ENCODE measurements at regions not wholly inside any gene's neighbourhood (a gene's known extent, or its start where the extent isn't known, plus 50 kb on each side); places are given as distances from the start of the nearest gene placed in this dataset.

GRCh38 chr6:134517145-134517658 is 199.3 kb upstream of the SGK1 start:
- DNase-seq = peak; percentile 82

- no peak for DNase-seq
Measured at GRCh38 chr6:134516582-134516981, 198.7 kb upstream of the SGK1 start.

GRCh38 chr6:134515986-134516385 is 198.1 kb upstream of the SGK1 start:
- no peak for DNase-seq

- peak; percentile 12 for DNase-seq
Measured at GRCh38 chr6:134512981-134513391, 195.1 kb upstream of the SGK1 start.

GRCh38 chr6:134511984-134512683 is 194.2 kb upstream of the SGK1 start:
- no peak for DNase-seq

- no peak for DNase-seq
Measured at GRCh38 chr6:134510920-134511319, 193.0 kb upstream of the SGK1 start.

GRCh38 chr6:134510142-134510541 is 192.2 kb upstream of the SGK1 start:
- DNase-seq = no peak

GRCh38 chr6:134508862-134509498 is 191.1 kb upstream of the SGK1 start:
- no peak for DNase-seq

- DNase-seq = no peak
Measured at GRCh38 chr6:134506162-134506561, 188.2 kb upstream of the SGK1 start.

- DNase-seq = no peak
Measured at GRCh38 chr6:134503585-134504281, 185.8 kb upstream of the SGK1 start.

GRCh38 chr6:134502614-134503549 is 185.0 kb upstream of the SGK1 start:
- no peak for DNase-seq

- no peak for DNase-seq
Measured at GRCh38 chr6:134495890-134496248, 178.0 kb upstream of the SGK1 start.

GRCh38 chr6:134495203-134495889 is 177.4 kb upstream of the SGK1 start:
- DNase-seq = no peak

GRCh38 chr6:134493789-134494188 is 175.9 kb upstream of the SGK1 start:
- no peak for DNase-seq

GRCh38 chr6:134491477-134491876 is 173.6 kb upstream of the SGK1 start:
- DNase-seq = no peak

- no peak for DNase-seq
Measured at GRCh38 chr6:134482593-134483270, 164.8 kb upstream of the SGK1 start.

- no peak for DNase-seq
Measured at GRCh38 chr6:134481966-134482365, 164.1 kb upstream of the SGK1 start.

- no peak for DNase-seq
Measured at GRCh38 chr6:134480593-134480992, 162.7 kb upstream of the SGK1 start.

GRCh38 chr6:134478764-134479399 is 161.0 kb upstream of the SGK1 start:
- DNase-seq = no peak

GRCh38 chr6:134477991-134478635 is 160.2 kb upstream of the SGK1 start:
- no peak for DNase-seq

GRCh38 chr6:134474955-134475354 is 157.0 kb upstream of the SGK1 start:
- no peak for DNase-seq
